Calu3 (cell line): ENCODE measurements at regions not wholly inside any gene's neighbourhood (a gene's known extent, or its start where the extent isn't known, plus 50 kb on each side); places are given as distances from the start of the nearest gene placed in this dataset.

Experiments used
- BruUV-seq: library from RNA; stranded (reverse); fragments of 400-500 nt; replicated peaks from 2 replicates; lab custom pipeline; 2021; lab: Mats Ljungman, UMichigan
- CTCF ChIA-PET: fragments of 300-600 bp; sonication (Branson Sonifier 250); formaldehyde crosslinking; loops from one replicate; lab custom pipeline; 2022; ENCODE audit warnings: antibody characterized with exemption; lab: Charles Lee
- DNase-seq: peaks from one replicate; pipeline ENCODE4 v3.0.0; 2022
- H3K27ac Mint-ChIP-seq: one replicate; pipeline ENCODE4 v1.8.0; 2022; ENCODE audit warnings: mixed read lengths; ENCODE audit not compliant: unreplicated experiment
- H3K27me3 Mint-ChIP-seq: one replicate; pipeline ENCODE4 v1.8.0; 2022; ENCODE audit warnings: mixed read lengths; ENCODE audit not compliant: unreplicated experiment
- H3K36me3 Mint-ChIP-seq: one replicate; pipeline ENCODE4 v1.8.0; 2022; ENCODE audit warnings: mild to moderate bottlenecking, moderate library complexity, mixed read lengths; ENCODE audit not compliant: insufficient read depth, unreplicated experiment
- H3K4me1 Mint-ChIP-seq: one replicate; pipeline ENCODE4 v1.8.0; 2022; ENCODE audit warnings: mild to moderate bottlenecking, low read depth, mixed read lengths; ENCODE audit not compliant: unreplicated experiment
- H3K4me3 Mint-ChIP-seq: one replicate; pipeline ENCODE4 v1.8.0; 2022; ENCODE audit warnings: mild to moderate bottlenecking, low read depth, moderate library complexity, mixed read lengths; ENCODE audit not compliant: unreplicated experiment
- H3K9me3 Mint-ChIP-seq: one replicate; pipeline ENCODE4 v1.8.0; 2022; ENCODE audit warnings: low read depth, mixed read lengths; ENCODE audit not compliant: unreplicated experiment
- intact Hi-C: fragments of 100-400 bp; cut with micrococcal nuclease; formaldehyde crosslinking; loops from one replicate; pipeline ENCODE4 v1.10.0; 2022; ENCODE audit not compliant: unreplicated experiment
- TF ChIP-seq, protein P1 (sequence below): fragments of 200-600 bp; IDR thresholded peaks from one replicate; pipeline ENCODE4 v1.8.0; 2022; ENCODE audit warnings: antibody characterized with exemption; ENCODE audit not compliant: unreplicated experiment

DNA sequence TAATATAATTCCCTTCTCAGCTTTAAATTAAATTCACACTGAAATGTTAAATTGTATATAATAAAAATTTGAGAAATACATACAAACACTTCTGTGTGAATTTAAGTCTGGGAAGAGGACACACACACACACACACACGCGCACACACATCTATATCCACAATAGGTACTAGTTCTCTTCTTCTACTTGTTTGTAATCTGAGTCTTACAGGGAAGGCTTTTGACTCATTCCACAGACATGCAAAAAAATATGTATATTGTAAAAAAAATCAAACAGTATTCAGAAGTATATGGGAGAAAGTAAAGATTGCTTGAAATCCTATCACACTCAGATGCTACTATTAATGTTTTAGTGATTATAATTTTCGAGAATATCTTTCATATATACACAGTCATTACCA lies 276.2 kb downstream of the MDFIC start:
- CTCF ChIA-PET = no interaction called here
- Mint-ChIP-seq H3K27ac (no peak overlapping the region), H3K4me3 (no peak overlapping the region), H3K36me3 (no peaks in the 10 kb centered on the region), H3K9me3 (no peaks in the 10 kb centered on the region), H3K4me1 (no peaks in the 10 kb centered on the region), H3K27me3 (no peaks in the 10 kb centered on the region)
- no peak for DNase-seq
- intact Hi-C loops = no loop called here
- no TSS peak for BruUV-seq
- TF ChIP-seq, protein P1, sequence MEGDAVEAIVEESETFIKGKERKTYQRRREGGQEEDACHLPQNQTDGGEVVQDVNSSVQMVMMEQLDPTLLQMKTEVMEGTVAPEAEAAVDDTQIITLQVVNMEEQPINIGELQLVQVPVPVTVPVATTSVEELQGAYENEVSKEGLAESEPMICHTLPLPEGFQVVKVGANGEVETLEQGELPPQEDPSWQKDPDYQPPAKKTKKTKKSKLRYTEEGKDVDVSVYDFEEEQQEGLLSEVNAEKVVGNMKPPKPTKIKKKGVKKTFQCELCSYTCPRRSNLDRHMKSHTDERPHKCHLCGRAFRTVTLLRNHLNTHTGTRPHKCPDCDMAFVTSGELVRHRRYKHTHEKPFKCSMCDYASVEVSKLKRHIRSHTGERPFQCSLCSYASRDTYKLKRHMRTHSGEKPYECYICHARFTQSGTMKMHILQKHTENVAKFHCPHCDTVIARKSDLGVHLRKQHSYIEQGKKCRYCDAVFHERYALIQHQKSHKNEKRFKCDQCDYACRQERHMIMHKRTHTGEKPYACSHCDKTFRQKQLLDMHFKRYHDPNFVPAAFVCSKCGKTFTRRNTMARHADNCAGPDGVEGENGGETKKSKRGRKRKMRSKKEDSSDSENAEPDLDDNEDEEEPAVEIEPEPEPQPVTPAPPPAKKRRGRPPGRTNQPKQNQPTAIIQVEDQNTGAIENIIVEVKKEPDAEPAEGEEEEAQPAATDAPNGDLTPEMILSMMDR = no peak

DNA sequence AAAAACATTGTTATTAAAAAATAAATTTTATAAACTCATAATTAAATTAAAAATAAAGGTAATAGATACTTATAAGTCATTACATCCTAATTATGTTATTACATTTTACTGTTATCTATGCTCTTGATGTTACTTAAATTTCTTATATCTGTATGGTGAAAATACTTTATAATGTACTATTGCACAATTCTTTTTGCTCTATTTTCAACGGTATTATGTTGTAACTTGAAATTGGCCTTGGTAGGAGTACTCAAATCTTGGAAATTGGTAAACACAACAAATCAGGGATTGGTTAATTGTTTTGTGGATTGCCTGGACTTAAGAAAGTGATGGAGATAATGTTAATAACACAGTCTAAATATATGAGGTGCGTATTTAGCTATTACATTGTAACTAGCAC lies 273.3 kb downstream of the MDFIC start:
- BruUV-seq = no TSS peak
- CTCF ChIA-PET = no interaction called here
- H3K4me1 Mint-ChIP-seq = no peaks in the 10 kb centered on the region
- intact Hi-C loops = no loop called here
- H3K27ac Mint-ChIP-seq = no peak overlapping the region
- TF ChIP-seq, protein P1 = no peak
- H3K27me3 Mint-ChIP-seq = no peaks in the 10 kb centered on the region
- no peak overlapping the region for H3K4me3 Mint-ChIP-seq
- H3K36me3 Mint-ChIP-seq = no peaks in the 10 kb centered on the region
- no peak for DNase-seq
- no peaks in the 10 kb centered on the region for H3K9me3 Mint-ChIP-seq

DNA sequence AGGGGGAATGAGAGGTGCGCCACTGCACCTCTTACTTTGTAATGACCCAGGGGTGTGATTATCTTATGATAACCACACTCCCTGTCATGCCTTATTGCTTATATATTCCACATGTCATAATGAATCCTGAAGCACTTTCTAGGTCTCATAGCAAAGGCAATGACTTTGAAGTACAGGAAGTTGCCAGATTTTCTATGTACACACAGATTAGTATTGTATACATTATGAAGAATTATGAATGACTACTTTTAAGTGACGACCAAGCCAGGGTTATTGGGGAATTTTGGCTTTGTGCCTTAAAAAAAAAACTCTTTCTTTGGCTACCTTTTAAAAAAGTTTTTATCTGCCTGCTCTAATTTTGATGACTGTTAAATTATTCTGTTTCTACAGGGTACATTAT lies 269.6 kb downstream of the MDFIC start:
- CTCF ChIA-PET = no interaction called here
- Mint-ChIP-seq H3K27me3 (no peaks in the 10 kb centered on the region), H3K36me3 (no peaks in the 10 kb centered on the region), H3K9me3 (no peaks in the 10 kb centered on the region), H3K27ac (no peak overlapping the region), H3K4me1 (no peaks in the 10 kb centered on the region), H3K4me3 (no peak overlapping the region)
- TF ChIP-seq, protein P1 = no peak
- BruUV-seq = no TSS peak
- DNase-seq = no peak
- intact Hi-C loops = no loop called here

DNA sequence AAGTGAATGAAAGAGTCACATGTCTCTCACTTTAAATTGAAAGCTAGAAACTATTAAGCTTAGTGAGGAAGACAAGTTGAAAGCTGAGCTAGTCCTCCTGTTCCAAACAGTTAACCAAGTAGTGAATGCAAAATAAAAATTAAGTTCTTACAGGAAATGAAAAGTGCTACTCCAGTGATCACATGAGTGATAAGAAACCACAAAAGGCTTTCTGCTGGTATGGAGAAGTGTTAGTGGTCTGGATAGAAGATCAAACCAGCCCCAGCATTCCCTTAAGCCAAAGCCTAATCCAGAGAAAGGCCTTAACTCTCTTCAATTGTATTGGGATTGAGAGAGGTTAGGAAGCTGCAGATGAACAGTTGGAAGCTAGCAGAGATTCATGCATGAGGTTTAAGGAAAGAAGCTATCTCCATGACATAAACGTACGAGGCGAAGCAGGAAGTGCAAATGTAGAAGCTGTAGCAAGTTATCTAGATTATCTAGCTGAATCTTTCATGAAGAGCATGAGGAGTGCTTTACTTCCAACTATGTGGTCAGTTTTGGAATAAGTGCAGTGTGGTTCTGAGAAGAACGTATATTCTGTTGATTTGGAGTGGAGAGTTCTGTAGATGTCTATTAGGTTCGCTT lies 261.6 kb downstream of the MDFIC start:
- Mint-ChIP-seq H3K27ac (no peak overlapping the region), H3K36me3 (no peaks in the 10 kb centered on the region), H3K9me3 (no peaks in the 10 kb centered on the region), H3K27me3 (no peaks in the 10 kb centered on the region), H3K4me3 (no peak overlapping the region), H3K4me1 (peaks cover 27% of the 10 kb centered on the region)
- TF ChIP-seq, protein P1 = no peak
- intact Hi-C loops = no loop called here
- CTCF ChIA-PET = interaction anchor here (0.6 kb wide), 1 partner anchor 410 kb away, joined by 3 read pairs; no protein-coding TSS in a partner anchor
- BruUV-seq = no TSS peak
- DNase-seq = no peak
